PFSK-1 (cell line): ENCODE measurements at regions not wholly inside any gene's neighbourhood (a gene's known extent, or its start where the extent isn't known, plus 50 kb on each side); places are given as distances from the start of the nearest gene placed in this dataset.

Source experiments
- FOXP2 ChIP-seq: optimal IDR thresholded peaks from 2 replicates; pipeline ENCODE3; 2011; ENCODE audit warnings: borderline replicate concordance, control low read depth, inconsistent platforms; ENCODE audit not compliant: insufficient read depth; ENCODE audit errors: extremely low read length, extremely low read depth
- POLR2AphosphoS5 ChIP-seq: IDR thresholded peaks from 2 replicates; pipeline ENCODE4 v1.6.1; 2012; ENCODE audit warnings: low read depth, mild to moderate bottlenecking, control low read depth, low read length, moderate library complexity
- REST ChIP-seq, 2 experiments: IDR thresholded peaks; 2 replicates each; pipeline versions ENCODE4 v1.6.1 to v1.8.0; 2011 to 2012; ENCODE audit warnings: low read depth in 2 of 2, low read length in 2 of 2, control low read depth in 1 of 2, inconsistent platforms in 1 of 2, mild to moderate bottlenecking in 1 of 2, moderate library complexity in 1 of 2; ENCODE audit not compliant: insufficient read depth in 1 of 2
- SIN3A ChIP-seq: IDR thresholded peaks from 2 replicates; pipeline ENCODE4 v1.6.1; 2012; ENCODE audit warnings: mild to moderate bottlenecking, low read length, moderate library complexity, borderline replicate concordance; ENCODE audit not compliant: insufficient read depth
- TAF1 ChIP-seq: IDR thresholded peaks from 2 replicates; pipeline ENCODE4 v1.6.1; 2012; ENCODE audit warnings: low read length, control low read depth, borderline replicate concordance; ENCODE audit not compliant: insufficient read depth

DNA sequence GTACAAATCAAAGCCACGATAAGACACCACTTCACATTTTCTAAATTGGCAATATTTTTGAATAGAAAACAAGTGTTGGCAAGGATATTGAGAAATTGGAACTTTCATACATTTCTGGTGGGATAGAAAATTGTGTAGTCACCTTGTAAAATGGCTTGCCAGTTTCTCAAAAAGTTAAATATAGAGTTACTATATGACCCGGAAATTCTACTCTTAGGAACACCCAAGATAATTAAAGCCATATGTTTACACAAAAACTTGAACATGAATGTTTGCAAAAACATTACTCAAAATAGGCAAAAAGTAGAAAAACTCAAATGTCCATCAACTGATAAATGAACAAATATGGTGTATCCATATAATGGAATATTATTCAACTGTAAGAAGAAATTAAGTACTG, 552.5 kb downstream of the TBC1D4 start:
- no peak for TF ChIP-seq TAF1
- TF ChIP-seq POLR2AphosphoS5 = no peak
- TF ChIP-seq REST (IDR thresholded peaks at IDR 0.05; ENCODE audit: insufficient read depth in 1 of 2, low read depth in 2 of 2, low read length in 2 of 2) = no peak
- TF ChIP-seq FOXP2 = no peak
- no peak for TF ChIP-seq SIN3A

DNA sequence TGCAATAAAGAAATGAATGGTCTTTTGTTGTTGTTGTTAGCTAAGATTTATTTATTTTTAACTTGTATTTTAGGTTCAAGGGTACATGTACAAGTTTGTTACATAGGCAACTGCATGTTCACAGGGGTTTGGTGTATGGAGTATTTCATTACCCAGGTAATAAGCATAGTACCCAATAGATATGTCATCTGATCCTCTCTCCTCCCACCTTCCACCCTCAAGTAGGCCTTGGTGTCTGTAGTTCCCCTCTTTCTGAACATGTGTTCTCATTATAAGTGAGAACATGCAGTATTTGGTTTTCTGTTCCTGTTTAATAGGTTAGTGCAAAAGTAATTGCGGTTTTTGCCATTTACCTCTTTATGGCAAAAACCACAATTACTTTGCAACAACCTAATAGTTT, 554.1 kb downstream of the TBC1D4 start:
- TF ChIP-seq REST (IDR thresholded peaks at IDR 0.05; ENCODE audit: insufficient read depth in 1 of 2, low read depth in 2 of 2, low read length in 2 of 2) (no peak), POLR2AphosphoS5 (no peak), TAF1 (no peak), SIN3A (no peak), FOXP2 (no peak)

- TF ChIP-seq SIN3A (no peak), POLR2AphosphoS5 (no peak), FOXP2 (no peak), TAF1 (no peak), REST (IDR thresholded peaks at IDR 0.05; ENCODE audit: insufficient read depth in 1 of 2, low read depth in 2 of 2, low read length in 2 of 2) (no peak)
Observed at GRCh38 chr13:74922963-74923362, 559.0 kb downstream of the TBC1D4 start.

GRCh38 chr13:74921326-74921725, 560.6 kb downstream of the TBC1D4 start:
- TF ChIP-seq POLR2AphosphoS5 (no peak), TAF1 (no peak)

GRCh38 chr13:74920920-74921319, 561.0 kb downstream of the TBC1D4 start:
- TF ChIP-seq POLR2AphosphoS5 (no peak), REST (IDR thresholded peaks at IDR 0.05; ENCODE audit: insufficient read depth in 1 of 2, low read depth in 2 of 2, low read length in 2 of 2) (no peak), SIN3A (no peak), TAF1 (no peak), FOXP2 (no peak)
